HepG2 (cell line): ENCODE measurements at regions not wholly inside any gene's neighbourhood (a gene's known extent, or its start where the extent isn't known, plus 50 kb on each side); places are given as distances from the start of the nearest gene placed in this dataset.

Experiments
- ATAC-seq: fragments of 200-7000 bp; cut with Tn5 transposase; 3 replicates; pipeline ENCODE4 v1.9.1; 2020; ENCODE audit warnings: mild to moderate bottlenecking, moderate library complexity
- BruUV-seq: library from RNA; stranded (reverse); fragments of 400-500 nt; replicated peaks from 2 replicates; lab custom pipeline; 2021; lab: Mats Ljungman, UMichigan
- CTCF ChIA-PET: fragments of 300-600 bp; formaldehyde crosslinking; extraction: SDS; loops from one replicate; lab custom pipeline; 2021; ENCODE audit warnings: low total read pairs, inconsistent platforms, low intra/inter-chr PET ratio; lab: Yijun Ruan, JAX
- POLR2A ChIA-PET: fragments of 350-600 bp; sonication (Branson Sonifier 250); formaldehyde crosslinking; loops from one replicate; lab custom pipeline; 2020; ENCODE audit warnings: antibody characterized with exemption, inconsistent platforms; lab: Yijun Ruan, JAX
- DNase-seq: peaks from one replicate; pipeline ENCODE4 v3.0.0-alpha.2; 2015; ENCODE audit warnings: low spot score
- FAIRE-seq: peaks from 3 replicates; lab custom pipeline; 2011; peaks lifted over from hg19 to GRCh38; lab: Jason Lieb, UNC
- H2AFZ ChIP-seq: one replicate; pipeline ENCODE4 v1.6.1; 2011; ENCODE audit warnings: low read length, inconsistent platforms
- H3K27ac ChIP-seq: fragments of 300-600 bp; 3 replicates; pipeline ENCODE4 v1.8.0; 2011; ENCODE audit warnings: mixed run types, mild to moderate bottlenecking, mixed read lengths, low read length, inconsistent platforms; ENCODE audit not compliant: insufficient read depth; ENCODE audit errors: extremely low read length
- H3K27me3 ChIP-seq, 2 experiments: fragments of 200-600 bp in 1 of 2; 2 replicates in 1 of 2; 3 replicates in 1 of 2; pipeline versions ENCODE4 v1.6.0 to v1.8.0; 2011; ENCODE audit warnings: low read length in 2 of 2, mild to moderate bottlenecking in 2 of 2, moderate library complexity in 2 of 2, inconsistent platforms in 1 of 2; ENCODE audit not compliant: insufficient read depth in 2 of 2, control insufficient read depth in 1 of 2
- H3K36me3 ChIP-seq, 2 experiments: fragments of 200-600 bp in 1 of 2; replicated peaks in 1 of 2; 2 replicates in 1 of 2; 3 replicates in 1 of 2; pipeline versions ENCODE4 v1.5.1 to v1.8.0; 2011; ENCODE audit warnings: low read length in 2 of 2, inconsistent platforms in 1 of 2; ENCODE audit not compliant: insufficient read depth in 2 of 2, control insufficient read depth in 1 of 2
- H3K4me1 ChIP-seq: 2 replicates; pipeline ENCODE4 v1.5.1; 2012; ENCODE audit warnings: low read length, inconsistent platforms; ENCODE audit not compliant: insufficient read depth
- H3K4me2 ChIP-seq: 2 replicates; pipeline ENCODE4 v1.6.0; 2011; ENCODE audit warnings: low read depth, low read length, inconsistent platforms
- H3K4me3 ChIP-seq, 3 experiments: fragments of 200-600 bp in 1 of 3; sonication (generic), shearing (Covaris generic) in 1 of 3; replicated peaks in 1 of 3; 2 replicates each; pipeline ENCODE4 v1.5.1; 2011 to 2016; ENCODE audit warnings: low read length in 3 of 3, inconsistent platforms in 2 of 3, low read depth in 2 of 3, mild to moderate bottlenecking in 2 of 3, control low read depth in 1 of 3, mixed read lengths in 1 of 3; ENCODE audit not compliant: insufficient read depth in 1 of 3
- H3K79me2 ChIP-seq: one replicate; pipeline ENCODE4 v1.6.1; 2011; ENCODE audit warnings: low read length, inconsistent platforms; ENCODE audit not compliant: insufficient read depth
- H3K9ac ChIP-seq: 2 replicates; pipeline ENCODE4 v1.6.0; 2011; ENCODE audit warnings: mild to moderate bottlenecking, low read depth, low read length, inconsistent platforms; ENCODE audit not compliant: insufficient read depth
- H3K9me3 ChIP-seq: 2 replicates; pipeline ENCODE4 v1.5.1; 2012; ENCODE audit warnings: mild to moderate bottlenecking, low read length
- H4K20me1 ChIP-seq: 2 replicates; pipeline ENCODE4 v1.6.0; 2011; ENCODE audit warnings: inconsistent platforms, mild to moderate bottlenecking, low read length, moderate library complexity; ENCODE audit not compliant: insufficient read depth
- CSRNP1 ChIP-seq: sonication (generic); formaldehyde crosslinking; IDR thresholded peaks from 2 replicates; pipeline ENCODE4 v1.8.1; 2023; ENCODE audit warnings: mild to moderate bottlenecking, missing genetic modification reagents
- HNRNPUL1 ChIP-seq: fragments of 200-400 bp; formaldehyde crosslinking; IDR thresholded peaks from 2 replicates; pipeline ENCODE4 v1.6.1; 2017; ENCODE audit warnings: low read depth, mild to moderate bottlenecking, low read length, moderate library complexity
- KDM5A ChIP-seq: fragments of 200-600 bp; sonication (generic); IDR thresholded peaks from 2 replicates; pipeline ENCODE4 v1.7.0; 2018; ENCODE audit warnings: antibody characterized with exemption, mild to moderate bottlenecking, low read length, borderline replicate concordance
- NFRKB ChIP-seq: fragments of 450-650 bp; IDR thresholded peaks from 2 replicates; pipeline ENCODE4 v1.6.1; 2017
- PHB2 ChIP-seq: fragments of 450-650 bp; IDR thresholded peaks from 2 replicates; pipeline ENCODE4 v1.6.1; 2018; ENCODE audit not compliant: partially characterized antibody
- TIGD3 ChIP-seq: sonication (generic); formaldehyde crosslinking; IDR thresholded peaks from 2 replicates; pipeline ENCODE4 v1.5.1; 2020; ENCODE audit warnings: mild to moderate bottlenecking, missing genetic modification reagents, borderline replicate concordance
- ZBTB26 ChIP-seq: IDR thresholded peaks from 2 replicates; pipeline ENCODE4 v1.6.1; 2016; ENCODE audit warnings: missing compliant biosample characterization, missing genetic modification reagents, borderline replicate concordance
- ZNF280B ChIP-seq: sonication (generic); formaldehyde crosslinking; IDR thresholded peaks from 2 replicates; pipeline ENCODE4 v1.5.0; 2020; ENCODE audit warnings: missing genetic modification reagents, mild to moderate bottlenecking, borderline replicate concordance
- ZNF329 ChIP-seq: sonication (generic); formaldehyde crosslinking; IDR thresholded peaks from 2 replicates; pipeline ENCODE4 v1.9.0; 2021; ENCODE audit warnings: low read depth, mild to moderate bottlenecking, missing genetic modification reagents
- ZNF441 ChIP-seq: sonication (generic); formaldehyde crosslinking; IDR thresholded peaks from 2 replicates; pipeline ENCODE4 v1.7.0; 2021; ENCODE audit warnings: missing genetic modification reagents, borderline replicate concordance
- ZNF615 ChIP-seq: sonication (generic); formaldehyde crosslinking; IDR thresholded peaks from 2 replicates; pipeline ENCODE4 v1.5.0; 2020; ENCODE audit warnings: mild to moderate bottlenecking, missing genetic modification reagents, borderline replicate concordance
- ZNF619 ChIP-seq: sonication (generic); formaldehyde crosslinking; IDR thresholded peaks from 2 replicates; pipeline ENCODE4 v1.4.0; 2020; ENCODE audit warnings: mild to moderate bottlenecking, missing genetic modification reagents
- ZNF639 ChIP-seq: conservative IDR thresholded peaks from 2 replicates; pipeline ENCODE4 v1.6.1; 2018; ENCODE audit warnings: missing genetic modification reagents
- ZNF747 ChIP-seq: sonication (generic); formaldehyde crosslinking; IDR thresholded peaks from 2 replicates; pipeline ENCODE4 v1.8.1; 2023; ENCODE audit warnings: missing genetic modification reagents, mild to moderate bottlenecking, borderline replicate concordance
- ZNF878 ChIP-seq: sonication (generic); formaldehyde crosslinking; IDR thresholded peaks from 2 replicates; pipeline ENCODE4 v1.8.1; 2023; ENCODE audit warnings: mild to moderate bottlenecking, missing genetic modification reagents, moderate library complexity
- WGBS: methylation state at CpG from one replicate; pipeline ENCODE4 v1.1.6; 2017; ENCODE audit warnings: low lambda C conversion rate; 5-methylcytosine and 5-hydroxymethylcytosine counted together
- in situ Hi-C: cut with HindIII; loops from 2 replicates; pipeline ENCODE4 v1.10.0; 2017; ENCODE audit warnings: low pct_unique_long_range_greater_than_20kb; ENCODE audit not compliant: extremely low pct_ligation_motif_present
- intact Hi-C: fragments of 100-400 bp; cut with micrococcal nuclease; formaldehyde crosslinking; loops from one replicate; pipeline ENCODE4 v1.10.0; 2022; ENCODE audit not compliant: unreplicated experiment

GRCh38 chr2:81481994-81482368, 1177.4 kb upstream of the LRRTM1 start:
- H3K27me3 ChIP-seq, result no peaks in the 10 kb centered on the region
- in situ Hi-C loops (no loop called here), intact Hi-C loops (no loop called here)
- H3K4me3 ChIP-seq, result no peak overlapping the region; a peak in 1 of 6 replicates
- CTCF ChIA-PET, result no interaction called here
- FAIRE-seq (no peak), DNase-seq (no peak), ATAC-seq (no peak; the same call in 2 of the 3 replicates)
- no TSS peak for BruUV-seq
- 18% methylated on average over 5 of the region's 5 CpGs for WGBS
- no peaks in the 10 kb centered on the region for H4K20me1 ChIP-seq
- no peak overlapping the region for H3K9ac ChIP-seq
- H3K27ac ChIP-seq, result no peak overlapping the region
- POLR2A ChIA-PET, result no interaction called here
- H2AFZ ChIP-seq, result no peak overlapping the region
- no peaks in the 10 kb centered on the region for H3K4me1 ChIP-seq
- no peaks in the 10 kb centered on the region for H3K36me3 ChIP-seq
- H3K79me2 ChIP-seq, result no peaks in the 10 kb centered on the region
- peak overlapping the region; percentile 2; the same call in 1 of the 2 replicates for H3K4me2 ChIP-seq
- peaks cover 59% of the 10 kb centered on the region for H3K9me3 ChIP-seq
- no peak for TF ChIP-seq ZBTB26 (CRISPR knock-in tag)
- TF ChIP-seq ZNF639 (CRISPR knock-in tag), result no peak
- TF ChIP-seq HNRNPUL1, result no peak
- TF ChIP-seq ZNF747 (CRISPR knock-in tag), result no peak
- TF ChIP-seq NFRKB, result no peak
- TF ChIP-seq ZNF615, result no peak
- TF ChIP-seq CSRNP1 (CRISPR knock-in tag), result no peak
- no peak for TF ChIP-seq ZNF441 (CRISPR knock-in tag)
- TF ChIP-seq ZNF329 (CRISPR knock-in tag), result no peak
- no peak for TF ChIP-seq TIGD3 (CRISPR knock-in tag)
- TF ChIP-seq ZNF280B (CRISPR knock-in tag), result no peak
- TF ChIP-seq ZNF619 (CRISPR knock-in tag), result no peak
- TF ChIP-seq ZNF878, result no peak
- no peak for TF ChIP-seq PHB2
- TF ChIP-seq KDM5A, result no peak
